ENCODE measurements at regions not wholly inside any gene's neighbourhood (a gene's known extent, or its start where the extent isn't known, plus 50 kb on each side); places are given as distances from the start of the nearest gene placed in this dataset.

GRCh38 chr4:122309988-122310626 lies 68.7 kb upstream of the ADAD1 start:
- peak; percentile 25 for DNase-seq

- DNase-seq, result no peak
Observed at GRCh38 chr4:122313006-122313646, 65.7 kb upstream of the ADAD1 start.

GRCh38 chr4:122326908-122327307 lies 51.9 kb upstream of the ADAD1 start:
- no peak for DNase-seq

- DNase-seq, result no peak
Observed at GRCh38 chr4:122328893-122329292, 49.9 kb upstream of the ADAD1 start.

Measured in CD4-positive, alpha-beta T cell treated with Interleukin-17A for 1 hour (primary cell).